GM20000 (cell line): ENCODE measurements at regions not wholly inside any gene's neighbourhood (a gene's known extent, or its start where the extent isn't known, plus 50 kb on each side); places are given as distances from the start of the nearest gene placed in this dataset.

Source experiments
- DNase-seq: peaks from one replicate; pipeline ENCODE4 v3.0.0; 2012; ENCODE audit warnings: low spot score
- CTCF ChIP-seq: IDR thresholded peaks from 2 replicates; pipeline ENCODE4 v1.5.1; 2012; ENCODE audit warnings: mild to moderate bottlenecking, control low read depth; ENCODE audit errors: extremely low read depth, missing control alignments

DNA sequence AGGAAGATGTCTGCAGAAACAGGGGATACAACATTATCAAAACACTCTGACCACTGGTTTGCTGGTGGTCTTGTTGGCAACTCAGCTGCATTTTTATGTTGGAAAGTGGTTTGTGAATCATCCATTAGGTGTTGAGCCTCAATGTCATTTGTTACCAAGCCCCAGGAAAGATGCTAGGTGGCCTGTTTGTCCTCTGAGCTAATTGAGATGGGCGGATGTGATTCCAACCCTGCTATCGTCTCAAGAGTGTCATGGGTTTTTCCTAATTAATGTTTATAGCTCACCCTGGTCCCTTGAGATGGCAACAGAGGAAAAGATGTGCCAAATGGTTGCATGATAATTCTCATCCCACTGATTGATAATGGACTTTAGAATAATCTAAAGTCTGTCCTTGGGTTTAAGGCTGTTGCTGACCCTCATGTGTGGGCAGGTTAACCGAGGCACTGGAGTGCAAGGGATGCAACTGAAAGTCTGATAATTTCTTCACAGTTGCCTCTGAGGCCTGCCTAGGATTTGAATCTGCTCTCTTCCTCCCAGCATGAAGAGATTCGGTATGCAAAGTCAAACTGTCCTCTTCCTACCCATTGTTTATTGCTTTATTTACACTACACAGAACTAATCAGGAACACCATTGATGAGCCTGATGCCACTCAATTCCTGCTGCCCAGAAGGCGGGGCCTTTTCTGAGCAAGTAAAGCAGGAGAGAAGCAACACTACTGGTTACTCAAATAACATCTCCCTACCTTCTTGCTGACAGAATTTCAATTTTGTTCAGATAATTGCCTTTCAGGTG lies 166.2 kb upstream of the TBC1D5 start:
- no peak for TF ChIP-seq CTCF
- no peak for DNase-seq

DNA sequence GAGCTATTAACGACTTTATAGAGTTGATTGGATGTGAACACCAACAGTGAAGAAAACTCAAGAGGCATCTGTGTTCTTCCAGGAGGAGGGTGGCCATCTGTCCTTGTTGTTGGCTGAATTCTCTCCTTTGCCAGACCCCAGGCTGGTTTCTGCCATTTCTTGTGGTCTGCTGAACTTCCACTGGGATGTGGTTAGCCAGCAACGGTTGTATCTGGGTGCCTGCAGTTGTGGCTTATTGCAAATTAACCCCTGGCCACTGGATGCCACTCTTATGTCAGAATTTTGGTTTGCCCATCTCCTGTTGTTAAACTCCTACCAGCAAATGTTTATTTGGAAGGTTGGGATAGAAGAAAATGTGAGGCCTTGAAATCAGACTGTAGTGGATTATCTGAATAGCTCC lies 163.6 kb upstream of the TBC1D5 start:
- no peak for TF ChIP-seq CTCF
- DNase-seq = no peak

DNA sequence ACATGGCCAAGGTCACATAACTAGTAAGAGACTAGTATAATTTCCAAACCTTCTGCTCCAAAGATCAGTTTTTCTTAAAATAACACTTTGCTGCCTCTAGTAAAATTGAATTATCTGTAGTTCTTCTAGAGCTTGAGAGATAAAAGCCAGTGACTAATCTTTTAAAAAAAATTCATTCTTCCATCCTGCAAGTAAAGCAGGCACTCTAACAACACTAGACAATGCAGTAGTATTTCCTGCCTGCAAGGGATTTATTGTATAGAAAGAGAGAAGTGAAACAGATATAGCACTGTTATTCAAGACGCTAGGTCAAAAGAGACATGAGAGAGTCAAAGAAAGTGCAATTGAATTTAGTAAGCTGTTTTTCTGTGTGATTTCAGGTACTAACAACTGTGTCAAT lies 159.5 kb upstream of the TBC1D5 start:
- TF ChIP-seq CTCF = no peak
- DNase-seq = peak; percentile 25

DNA sequence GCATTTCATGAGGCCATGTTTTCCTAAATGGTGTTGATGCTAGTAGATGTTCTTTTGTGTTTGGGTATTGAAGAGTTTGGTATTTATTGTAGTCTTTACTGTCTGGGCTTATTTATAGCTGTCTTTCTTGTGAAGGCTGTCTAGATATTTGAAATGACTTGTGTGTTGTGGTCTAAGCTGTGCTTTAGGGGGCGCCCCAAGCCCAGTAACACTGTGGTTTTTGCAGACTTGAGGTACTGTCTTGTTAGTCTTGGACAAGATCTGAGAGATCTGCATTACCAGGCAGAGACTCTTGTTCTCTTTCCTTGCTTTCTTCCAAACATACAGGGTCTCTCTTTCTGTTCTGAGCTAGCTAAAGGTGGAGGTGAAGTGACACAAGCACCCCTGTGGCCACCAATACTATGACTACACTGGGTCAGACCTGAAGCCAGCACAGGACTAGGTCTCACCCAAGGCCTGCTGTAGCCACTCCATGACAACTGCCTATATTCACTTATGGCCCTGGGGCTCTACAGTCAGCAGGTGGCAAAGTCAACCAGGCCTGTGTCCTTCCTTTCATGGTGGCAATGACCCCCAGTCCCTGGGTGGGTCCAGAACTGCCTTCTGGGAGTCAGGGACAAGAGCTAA lies 152.1 kb upstream of the TBC1D5 start:
- peak; percentile 48 for TF ChIP-seq CTCF
- DNase-seq = peak; percentile 10

DNA sequence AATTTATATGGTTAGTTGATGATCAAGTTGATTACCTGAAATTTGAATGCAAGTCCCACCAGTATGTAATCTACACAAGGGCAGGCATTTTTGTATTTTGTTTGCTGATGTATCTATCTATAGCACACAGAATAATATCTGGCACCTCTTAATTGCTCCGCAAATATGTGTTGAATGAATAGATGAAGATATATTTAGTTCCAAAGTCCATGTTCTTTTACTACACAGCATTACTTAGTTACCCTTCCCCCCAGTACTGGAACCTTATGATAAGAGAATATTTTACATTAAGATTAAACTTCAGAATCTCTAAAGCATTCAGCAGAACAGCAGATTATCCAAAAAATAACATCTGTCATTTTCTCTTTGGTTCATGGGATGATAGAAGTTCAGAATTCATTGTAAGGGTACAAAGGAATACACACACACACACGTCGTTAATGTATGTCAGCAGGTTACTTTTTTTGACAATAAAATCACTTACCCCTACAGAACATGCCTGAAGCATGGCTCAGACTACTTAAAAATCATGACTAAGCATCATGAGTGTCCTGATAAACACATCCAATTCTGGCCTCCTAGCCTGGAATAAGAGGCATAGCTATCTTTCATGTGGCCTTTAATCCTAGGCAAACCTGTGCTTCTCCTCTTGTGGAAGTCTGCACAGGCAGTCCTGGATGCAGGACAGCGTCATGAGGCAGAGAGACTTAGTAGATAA lies 148.9 kb upstream of the TBC1D5 start:
- DNase-seq = no peak

DNA sequence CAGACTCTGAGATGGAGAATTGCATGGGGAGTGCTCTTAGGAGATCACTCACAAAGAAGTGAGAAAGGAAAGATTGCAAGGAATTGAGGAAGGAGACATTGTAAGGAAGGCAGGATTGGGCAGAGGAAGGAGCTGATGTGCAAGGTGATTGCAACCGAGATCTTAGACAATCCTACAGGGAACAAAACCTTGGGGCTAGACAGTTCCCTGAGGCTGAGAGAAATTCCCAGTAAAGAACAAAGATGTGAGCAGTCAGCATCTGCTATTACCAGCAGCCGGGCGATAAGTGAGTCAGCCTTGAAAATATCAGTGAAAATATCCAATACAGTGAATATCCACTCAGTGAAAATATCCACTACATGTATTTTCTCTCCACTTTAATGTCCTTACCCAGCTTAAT lies 143.6 kb upstream of the TBC1D5 start:
- TF ChIP-seq CTCF = no peak
- DNase-seq = no peak

More for the DNA sequence above, 148.9 kb upstream of the TBC1D5 start:
- no peak for TF ChIP-seq CTCF

- TF ChIP-seq CTCF = no peak
- DNase-seq = no peak
These were observed 140.6 kb upstream of the TBC1D5 start for GRCh38 chr3:17882981-17883380.
